IPS DF 4.7 (cell line): ENCODE measurements at regions not wholly inside any gene's neighbourhood (a gene's known extent, or its start where the extent isn't known, plus 50 kb on each side); places are given as distances from the start of the nearest gene placed in this dataset.
"Not testable (repeated sequence)": the region's sequence is repeated elsewhere in the genome, so short reads cannot be mapped to it uniquely, and the experiment has no call there.

Experiments used
- DNase-seq: peaks from one replicate; pipeline ENCODE4 v3.0.0-alpha.2; 2013; ENCODE audit warnings: low spot score; ENCODE audit errors: extremely low read depth

DNA sequence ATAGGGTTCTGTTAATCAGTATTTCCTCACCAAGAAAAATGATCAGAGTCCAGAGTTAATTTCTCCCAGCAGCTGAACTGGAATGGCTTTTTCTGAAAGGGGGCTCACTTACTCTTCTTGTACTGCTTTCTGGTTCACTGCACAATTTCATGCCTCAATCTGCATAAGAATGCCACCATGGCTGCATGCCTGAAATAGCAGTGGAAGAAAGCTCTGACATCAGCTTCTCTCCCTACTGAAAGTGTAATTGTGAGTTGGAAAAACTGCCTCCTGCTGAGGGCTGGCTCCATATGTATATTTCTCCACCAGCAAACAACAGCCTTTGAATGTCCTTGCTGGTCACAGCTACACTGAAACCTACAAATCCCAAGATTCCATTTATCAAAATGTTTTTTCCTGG, 1027.2 kb upstream of the GJE1 start:
- peak; percentile 84 for DNase-seq

- DNase-seq = no peak
These were observed 1029.5 kb upstream of the GJE1 start for GRCh38 chr6:141103246-141103645.

GRCh38 chr6:141097471-141097870, 1035.3 kb upstream of the GJE1 start:
- DNase-seq = no peak

GRCh38 chr6:141095308-141095707, 1037.4 kb upstream of the GJE1 start:
- no peak for DNase-seq

- DNase-seq = no peak
These were observed 1044.6 kb upstream of the GJE1 start for GRCh38 chr6:141088171-141088570.

GRCh38 chr6:141077355-141078333, 1055.1 kb upstream of the GJE1 start:
- DNase-seq = peak; percentile 72

DNA sequence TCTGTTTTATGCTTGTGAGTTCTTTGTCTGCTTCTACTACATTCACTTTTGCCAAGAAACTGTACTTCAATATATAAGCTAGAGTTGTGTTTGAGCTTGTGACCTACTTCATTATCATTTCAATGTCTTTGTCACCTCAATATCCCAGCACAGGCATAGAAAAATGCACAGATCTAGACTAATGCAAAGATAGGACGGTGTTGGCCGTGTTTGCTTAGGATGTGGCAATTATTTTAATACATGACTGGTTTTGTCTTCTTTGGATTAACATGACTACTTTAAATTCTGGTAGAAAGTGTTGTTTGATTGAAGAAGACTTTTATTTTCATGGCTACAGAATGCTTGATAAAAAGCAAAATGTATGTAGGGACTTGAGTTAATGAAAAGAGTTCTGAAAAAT, 1075.0 kb upstream of the GJE1 start:
- DNase-seq = no peak

GRCh38 chr6:141056945-141057625, 1075.6 kb upstream of the GJE1 start:
- DNase-seq = no peak

DNA sequence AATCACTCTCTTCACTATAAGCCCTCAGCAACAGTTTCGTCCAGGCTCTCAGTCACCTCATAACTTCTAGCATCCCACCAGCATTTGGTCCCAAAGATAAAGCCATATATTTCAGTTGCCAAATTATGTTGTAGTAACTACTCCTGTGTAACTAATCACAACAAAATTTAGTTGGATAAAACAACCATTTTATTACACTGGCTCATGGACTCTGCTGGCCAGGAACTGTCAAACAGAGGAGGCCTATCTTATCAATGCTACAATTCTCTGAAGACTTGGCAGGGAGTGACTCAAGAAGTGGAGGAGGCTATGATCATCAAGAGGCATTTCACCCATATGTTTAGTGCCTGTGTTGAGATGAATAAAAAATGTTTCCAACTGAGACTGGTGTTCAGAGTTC, 1082.3 kb upstream of the GJE1 start:
- no peak for DNase-seq

GRCh38 chr6:141048451-141048850, 1084.3 kb upstream of the GJE1 start:
- DNase-seq = no peak

DNA sequence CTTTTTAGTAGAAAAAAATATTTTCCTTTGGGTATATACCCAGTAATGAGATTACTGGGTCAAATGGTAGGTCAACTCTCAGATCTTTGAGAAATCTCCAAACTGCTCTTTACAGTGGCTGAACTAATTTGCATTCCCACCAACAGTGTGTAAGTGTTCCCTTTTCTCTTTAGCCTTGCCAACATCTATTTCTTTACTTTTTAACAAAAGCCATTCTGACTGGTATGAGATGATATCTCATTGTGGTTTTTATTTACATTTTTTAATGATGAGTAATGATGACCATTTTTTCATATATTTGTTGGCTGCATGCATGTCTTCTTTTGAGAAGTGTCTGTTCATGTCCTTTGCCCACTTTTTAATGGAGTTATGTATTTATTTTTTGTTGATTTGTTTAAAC, 1086.2 kb upstream of the GJE1 start:
- DNase-seq = not testable (repeated sequence)

DNA sequence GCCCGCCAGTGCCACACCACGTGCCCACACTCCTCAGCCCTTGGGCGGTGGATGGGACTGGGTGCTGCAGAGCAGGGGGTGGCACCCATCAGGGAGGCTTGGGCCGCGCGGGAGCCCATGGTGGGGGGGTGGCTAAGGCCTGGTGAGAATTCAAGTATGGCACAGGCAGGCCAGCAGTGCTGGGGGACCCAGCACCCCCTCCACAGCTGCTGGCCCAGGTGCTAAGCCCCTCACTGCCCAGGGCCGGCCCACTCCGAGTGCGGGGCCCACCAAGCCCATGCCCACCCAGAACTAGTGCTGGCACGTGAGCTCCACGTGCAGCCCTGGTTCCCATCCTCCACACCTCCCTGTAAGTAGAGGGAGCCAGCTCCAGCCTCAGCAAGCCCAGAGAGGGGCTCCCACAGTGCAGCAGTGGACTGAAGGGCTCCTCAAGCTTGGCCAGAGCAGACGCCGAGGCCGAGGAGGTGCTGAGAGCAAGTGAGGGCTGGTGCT, 1091.1 kb upstream of the GJE1 start:
- DNase-seq = no peak

DNA sequence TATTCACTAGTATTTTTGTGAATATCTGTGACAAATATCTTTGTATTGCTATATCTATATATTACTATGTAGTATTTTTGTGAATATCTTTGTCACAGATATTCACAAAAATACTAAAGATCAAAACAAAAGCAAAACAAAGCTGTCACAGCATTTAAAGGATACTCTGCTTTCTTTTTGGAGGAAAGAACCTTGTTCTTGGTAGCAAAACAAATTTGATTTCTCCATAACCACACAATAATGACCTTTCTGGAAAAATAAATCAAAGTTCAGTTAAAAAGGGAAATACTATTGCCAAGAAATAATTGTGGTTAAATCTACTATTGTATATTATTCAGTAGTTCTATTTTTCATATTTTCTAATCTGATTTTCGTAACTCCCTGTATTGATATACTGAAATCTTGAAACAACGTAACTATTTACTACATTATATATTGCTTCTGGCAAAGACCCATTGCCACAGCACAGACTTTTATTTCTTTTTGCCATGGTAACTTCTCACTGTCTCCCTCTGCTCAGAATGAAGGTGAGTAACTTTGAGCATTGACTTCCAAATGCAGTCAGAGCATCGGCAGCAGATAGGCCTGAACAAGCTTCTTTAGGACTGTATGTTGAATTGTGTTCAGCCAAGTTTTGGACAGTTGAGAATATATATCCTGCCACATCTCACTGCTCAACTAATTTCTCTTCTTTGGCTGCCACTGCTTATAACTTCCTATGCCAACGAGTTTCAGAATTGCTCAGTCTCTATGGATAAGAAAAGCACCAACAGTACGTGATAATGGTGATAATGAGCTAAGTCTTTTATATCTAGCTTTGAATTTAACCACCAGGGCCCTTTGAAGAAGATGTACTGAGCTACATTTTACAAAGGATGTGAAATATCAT, 1097.2 kb upstream of the GJE1 start:
- no peak for DNase-seq

DNA sequence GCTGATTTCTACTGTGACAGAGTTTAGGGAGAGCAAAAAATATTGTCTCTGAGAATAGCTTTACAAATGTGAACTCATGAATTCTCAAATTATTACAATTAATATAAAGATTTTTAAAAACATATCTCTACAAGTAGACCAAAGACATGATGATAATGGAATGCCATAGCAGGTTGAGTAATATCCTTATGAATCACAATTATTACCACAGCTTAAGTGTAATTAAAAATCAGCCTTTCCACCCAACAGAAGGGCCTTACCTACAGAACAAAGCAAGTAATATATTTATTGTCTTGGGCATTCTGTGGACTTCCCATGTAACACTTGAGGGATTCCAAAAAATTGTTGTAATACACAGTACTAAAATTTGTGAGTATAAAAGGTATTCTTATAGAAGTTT, 1099.6 kb upstream of the GJE1 start:
- DNase-seq = no peak

DNA sequence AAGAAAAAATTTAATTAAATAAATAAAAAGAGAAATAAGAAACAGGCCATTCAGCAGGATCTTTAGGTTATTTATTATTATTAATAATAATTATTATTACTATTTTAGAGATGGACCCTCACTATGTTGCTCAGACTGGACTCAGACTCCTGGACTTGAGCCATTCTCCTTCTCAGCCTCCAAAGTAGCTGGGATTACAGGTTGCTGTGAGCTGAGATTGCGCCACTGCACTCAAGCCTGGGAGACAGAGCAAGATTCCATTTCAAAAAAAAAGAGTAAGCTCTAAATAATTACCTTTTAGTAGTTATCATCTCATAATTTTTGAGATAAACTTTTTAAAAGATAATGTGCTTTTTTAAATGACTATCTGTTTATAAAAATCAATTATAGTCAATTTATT, 1102.8 kb upstream of the GJE1 start:
- DNase-seq = no peak

DNA sequence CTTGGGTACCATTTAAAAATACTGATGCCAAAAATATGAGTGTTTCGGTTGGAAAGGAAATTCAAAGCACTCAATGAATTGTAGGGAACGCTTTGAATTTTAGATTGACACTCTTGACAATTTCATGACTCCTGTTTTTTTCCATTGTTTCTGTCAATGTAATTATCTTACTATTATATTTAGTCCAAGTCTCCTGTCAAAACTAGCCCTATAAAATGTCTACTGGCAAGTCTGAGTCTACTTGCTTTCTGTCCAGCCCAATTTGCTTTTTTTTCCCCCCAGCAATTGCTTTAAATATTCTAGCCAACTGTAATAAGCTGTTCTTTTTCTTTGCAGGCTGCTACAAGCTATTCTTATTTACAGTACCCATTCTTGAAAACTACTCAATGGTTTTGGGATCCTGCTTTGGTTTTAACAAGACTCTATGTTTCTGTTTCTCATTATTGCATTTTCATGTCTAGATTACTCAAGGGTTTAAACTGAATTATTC, 1103.9 kb upstream of the GJE1 start:
- DNase-seq = no peak

- no peak for DNase-seq
These were observed 1106.2 kb upstream of the GJE1 start for GRCh38 chr6:141026504-141026903.

DNA sequence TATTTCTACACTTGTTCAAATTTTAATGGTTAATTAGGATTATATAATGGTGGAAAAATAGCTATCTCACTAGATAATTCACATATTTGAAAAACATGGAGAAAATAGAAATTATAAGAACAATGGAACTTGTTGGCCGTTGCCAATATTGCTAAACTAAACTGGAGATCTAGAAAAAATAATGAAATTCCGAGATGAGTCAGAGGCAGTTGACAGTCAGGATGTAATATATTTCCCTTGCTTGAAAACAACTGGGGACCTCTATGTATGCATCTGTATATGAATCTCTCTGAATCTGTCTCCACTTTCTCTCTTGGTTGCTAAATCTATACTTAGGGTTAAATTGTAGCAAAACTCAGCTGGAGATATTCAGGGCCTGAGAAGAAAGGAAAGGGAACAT, 1108.2 kb upstream of the GJE1 start:
- DNase-seq = no peak

GRCh38 chr6:141017941-141018340, 1114.8 kb upstream of the GJE1 start:
- no peak for DNase-seq

DNA sequence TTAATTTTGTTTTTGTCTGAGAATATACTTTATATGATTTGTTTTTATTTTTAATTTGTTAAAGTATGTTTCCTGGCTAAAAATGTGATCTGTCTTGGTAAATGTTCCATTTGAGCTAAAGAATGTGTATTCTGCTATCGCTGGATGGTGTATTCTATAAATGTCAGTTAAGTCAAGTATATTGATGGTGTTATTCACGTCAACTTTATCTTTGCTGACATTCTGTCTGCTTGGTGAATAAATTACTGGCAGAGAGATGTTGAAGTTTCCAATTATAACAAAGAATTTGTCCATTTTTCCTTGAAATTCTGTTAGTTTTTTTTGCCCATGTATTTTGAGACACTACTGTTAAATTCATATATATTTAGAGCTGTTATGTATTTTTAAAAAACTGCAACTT, 1131.8 kb upstream of the GJE1 start:
- no peak for DNase-seq

GRCh38 chr6:140993515-140993914, 1139.2 kb upstream of the GJE1 start:
- no peak for DNase-seq
